AG10803 (cell line): ENCODE measurements at regions not wholly inside any gene's neighbourhood (a gene's known extent, or its start where the extent isn't known, plus 50 kb on each side); places are given as distances from the start of the nearest gene placed in this dataset.
"Not testable (repeated sequence)": the region's sequence is repeated elsewhere in the genome, so short reads cannot be mapped to it uniquely, and the experiment has no call there.

Experiments used
- DNase-seq: peaks from one replicate; pipeline ENCODE4 v3.0.0; 2010; ENCODE audit warnings: low read depth
- H3K4me3 ChIP-seq: 2 replicates; pipeline ENCODE4 v1.5.1; 2011; ENCODE audit warnings: mild to moderate bottlenecking, low read length, control low read depth
- TF ChIP-seq, protein P1 (sequence below): conservative IDR thresholded peaks from 2 replicates; pipeline ENCODE4 v1.5.1; 2011; ENCODE audit warnings: mild to moderate bottlenecking, low read length, control low read depth, inconsistent platforms

DNA sequence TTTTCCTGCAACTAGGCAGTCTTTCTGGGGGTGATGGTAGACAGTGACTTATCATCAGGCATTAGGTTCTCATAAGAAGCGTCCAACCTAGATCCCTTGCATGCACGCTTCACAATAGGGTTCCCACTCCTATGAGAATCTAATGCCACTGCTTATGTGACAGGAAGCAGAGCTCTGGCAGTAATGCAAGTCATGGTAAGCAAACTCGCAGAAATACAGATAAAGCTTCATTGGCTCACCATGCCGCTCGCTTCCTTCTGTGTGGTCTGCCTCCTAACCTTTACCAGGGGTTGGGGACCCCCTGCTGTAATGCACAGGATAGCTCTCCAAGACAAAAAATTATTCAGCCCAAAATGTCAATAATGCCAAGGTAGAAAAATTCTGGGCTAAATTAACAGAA, 864.2 kb downstream of the TRHDE start:
- no peak for DNase-seq
- no peak overlapping the region for H3K4me3 ChIP-seq
- TF ChIP-seq, protein P1, sequence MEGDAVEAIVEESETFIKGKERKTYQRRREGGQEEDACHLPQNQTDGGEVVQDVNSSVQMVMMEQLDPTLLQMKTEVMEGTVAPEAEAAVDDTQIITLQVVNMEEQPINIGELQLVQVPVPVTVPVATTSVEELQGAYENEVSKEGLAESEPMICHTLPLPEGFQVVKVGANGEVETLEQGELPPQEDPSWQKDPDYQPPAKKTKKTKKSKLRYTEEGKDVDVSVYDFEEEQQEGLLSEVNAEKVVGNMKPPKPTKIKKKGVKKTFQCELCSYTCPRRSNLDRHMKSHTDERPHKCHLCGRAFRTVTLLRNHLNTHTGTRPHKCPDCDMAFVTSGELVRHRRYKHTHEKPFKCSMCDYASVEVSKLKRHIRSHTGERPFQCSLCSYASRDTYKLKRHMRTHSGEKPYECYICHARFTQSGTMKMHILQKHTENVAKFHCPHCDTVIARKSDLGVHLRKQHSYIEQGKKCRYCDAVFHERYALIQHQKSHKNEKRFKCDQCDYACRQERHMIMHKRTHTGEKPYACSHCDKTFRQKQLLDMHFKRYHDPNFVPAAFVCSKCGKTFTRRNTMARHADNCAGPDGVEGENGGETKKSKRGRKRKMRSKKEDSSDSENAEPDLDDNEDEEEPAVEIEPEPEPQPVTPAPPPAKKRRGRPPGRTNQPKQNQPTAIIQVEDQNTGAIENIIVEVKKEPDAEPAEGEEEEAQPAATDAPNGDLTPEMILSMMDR: no peak

DNA sequence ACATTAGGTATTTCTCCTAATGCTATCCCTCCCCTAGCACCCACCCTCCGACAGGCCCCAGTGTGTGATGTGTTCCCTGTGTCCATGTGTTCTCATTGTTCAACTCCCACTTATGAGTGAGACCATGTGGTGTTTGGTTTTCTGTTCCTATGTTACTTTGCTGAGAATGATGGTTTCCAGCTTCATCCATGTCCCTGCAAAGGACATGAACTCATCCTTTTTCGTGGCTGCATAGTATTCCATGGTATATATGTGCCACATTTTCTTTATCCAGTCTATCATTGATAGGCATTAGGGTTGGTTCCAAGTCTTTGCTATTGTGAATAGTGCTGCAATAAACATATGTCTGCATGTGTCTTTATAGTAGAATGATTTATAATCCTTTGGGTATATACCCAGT, 867.5 kb downstream of the TRHDE start:
- not testable (repeated sequence) for DNase-seq, H3K4me3 ChIP-seq

DNA sequence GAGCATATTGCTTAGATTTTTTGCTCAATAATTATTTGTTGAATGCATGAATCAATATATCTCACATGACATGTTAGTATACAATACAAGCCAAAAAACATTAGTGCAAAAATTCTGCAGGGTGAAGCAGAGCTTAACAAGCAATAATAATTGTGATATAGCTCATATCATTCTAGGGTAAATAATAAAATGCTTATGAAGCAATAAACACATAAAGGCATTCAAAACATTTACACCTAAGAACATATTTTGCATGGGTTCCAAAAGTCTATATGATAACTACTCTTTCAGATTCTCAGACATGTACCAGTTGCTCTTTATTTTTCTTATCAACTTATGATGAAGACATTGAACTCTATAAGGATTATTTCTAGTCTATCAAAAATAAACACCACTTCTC, 886.2 kb downstream of the TRHDE start:
- DNase-seq: no peak
- TF ChIP-seq, protein P1: no peak
- H3K4me3 ChIP-seq: no peak overlapping the region

DNA sequence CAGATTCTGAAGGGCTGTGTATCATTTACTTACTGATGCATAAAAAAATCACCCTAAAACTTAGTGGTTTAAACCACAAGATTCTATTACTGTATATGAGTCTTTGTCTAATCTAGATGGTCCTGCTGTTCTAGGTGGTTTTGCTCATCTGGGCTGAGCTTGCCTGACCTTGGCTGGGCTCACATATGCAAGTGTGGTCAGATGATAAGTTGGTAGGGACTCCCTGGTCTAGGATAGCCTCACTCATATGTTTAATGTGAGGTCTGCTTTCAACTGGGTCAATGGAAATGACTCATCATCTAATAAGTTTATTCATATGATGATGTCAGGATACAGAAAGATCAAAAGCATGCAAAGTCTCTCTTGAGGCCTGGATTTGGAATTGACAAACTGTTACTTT, 887.8 kb downstream of the TRHDE start:
- no peak for DNase-seq
- TF ChIP-seq, protein P1: no peak
- H3K4me3 ChIP-seq: no peak overlapping the region

DNA sequence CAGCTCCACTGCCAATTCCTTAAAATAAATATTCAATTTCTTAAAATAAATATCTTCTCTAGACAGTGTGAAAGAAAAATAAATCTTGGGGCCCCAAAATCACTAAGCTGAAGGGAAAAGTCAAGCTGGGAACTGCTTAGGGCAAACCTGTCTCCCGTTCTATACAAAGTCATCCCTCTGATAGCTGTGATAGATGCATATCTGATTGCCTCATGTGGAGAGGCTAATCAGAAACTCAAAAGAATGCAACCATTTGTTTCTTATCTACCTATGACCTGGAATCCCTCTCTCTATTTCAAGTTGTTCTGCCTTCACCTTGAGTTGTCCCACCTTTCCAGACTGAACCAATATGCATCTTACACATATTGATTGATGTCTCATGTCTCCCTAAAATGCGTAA, 889.8 kb downstream of the TRHDE start:
- no peak overlapping the region for H3K4me3 ChIP-seq
- DNase-seq: no peak
- TF ChIP-seq, protein P1: no peak

DNA sequence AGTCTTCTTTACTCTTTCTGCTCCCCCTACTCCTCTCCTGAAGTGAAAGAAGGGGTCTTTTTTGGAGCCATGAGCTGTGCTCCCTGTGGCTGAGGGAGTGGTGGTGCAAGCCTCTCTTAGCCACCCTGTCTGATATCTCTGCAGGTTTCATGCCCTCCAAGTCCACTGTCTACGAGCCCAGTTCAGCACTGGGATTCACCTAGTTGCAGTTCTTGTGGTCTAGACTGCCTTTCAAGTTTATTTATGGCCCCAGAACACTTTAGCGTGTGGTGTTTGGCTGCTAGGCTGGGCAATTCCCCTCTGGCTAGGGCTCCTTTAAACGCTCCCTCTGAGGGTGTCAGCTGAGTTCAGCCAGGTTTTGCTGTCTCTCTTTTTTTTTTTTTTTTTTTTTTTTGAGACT, 908.6 kb downstream of the TRHDE start:
- TF ChIP-seq, protein P1: no peak
- no peak overlapping the region for H3K4me3 ChIP-seq

DNA sequence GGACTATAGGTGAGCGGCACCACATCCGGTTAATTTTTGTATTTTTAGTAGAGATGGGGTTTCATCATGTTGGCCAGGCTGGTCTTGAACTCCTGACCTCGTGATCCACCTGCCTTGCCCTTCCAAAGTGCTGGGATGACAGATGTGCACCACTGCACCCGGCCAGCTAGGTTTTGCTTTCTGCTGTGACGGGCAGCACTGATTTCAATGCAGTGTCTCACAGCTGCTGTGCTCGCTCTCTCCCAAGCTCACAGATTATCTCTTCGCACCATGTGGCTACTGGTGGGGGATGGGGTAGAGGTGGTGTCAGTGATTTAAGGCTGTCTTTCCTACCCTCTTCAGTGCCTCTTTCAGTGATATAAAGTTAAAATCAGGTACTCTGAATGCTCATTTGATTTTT, 909.1 kb downstream of the TRHDE start:
- H3K4me3 ChIP-seq: no peak overlapping the region
- TF ChIP-seq, protein P1: no peak
- no peak for DNase-seq

More for the DNA sequence above, 908.6 kb downstream of the TRHDE start:
- no peak for DNase-seq

DNA sequence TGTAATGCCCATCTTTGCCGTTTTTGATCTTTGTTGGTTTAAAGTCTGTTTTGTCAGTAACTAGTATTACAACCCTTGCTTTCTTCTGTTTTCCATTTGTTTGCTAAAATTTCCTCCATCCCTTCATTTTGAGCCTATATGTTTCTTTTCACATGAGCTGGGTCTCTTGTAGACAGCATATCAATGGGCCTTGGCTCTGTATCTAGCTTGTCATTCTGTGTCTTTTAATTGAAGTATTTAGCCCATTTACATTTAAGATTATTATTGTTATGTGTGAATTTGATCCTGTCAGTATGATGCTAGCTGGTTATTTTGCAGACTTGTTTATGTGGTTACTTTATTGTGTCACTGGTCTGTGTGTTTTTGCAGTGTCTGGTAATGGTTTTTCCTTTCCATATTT, 913.2 kb downstream of the TRHDE start:
- TF ChIP-seq, protein P1: no peak
- no peak overlapping the region for H3K4me3 ChIP-seq
- DNase-seq: no peak
